WTC11 (cell line): ENCODE measurements at regions not wholly inside any gene's neighbourhood (a gene's known extent, or its start where the extent isn't known, plus 50 kb on each side); places are given as distances from the start of the nearest gene placed in this dataset.

Experiments
- ATAC-seq: fragments of 200-7000 bp; cut with Tn5 transposase; 2 replicates; pipeline ENCODE4 v1.10.0; 2021; ENCODE audit warnings: mild to moderate bottlenecking, moderate library complexity
- CTCF ChIA-PET: fragments of 300-600 bp; sonication (Branson Sonifier 250); formaldehyde crosslinking; loops from one replicate; lab custom pipeline; 2021; ENCODE audit warnings: antibody characterized with exemption; lab: Charles Lee
- POLR2A ChIA-PET: fragments of 350-600 bp; sonication (Branson Sonifier 250); formaldehyde crosslinking; loops from one replicate; lab custom pipeline; 2021; ENCODE audit warnings: antibody characterized with exemption; lab: Charles Lee
- DNase-seq: peaks from one replicate; pipeline ENCODE4 v3.0.0; 2021; ENCODE audit warnings: low spot score
- H3K27ac Mint-ChIP-seq: 2 replicates; pipeline ENCODE4 v1.8.0; 2021; ENCODE audit warnings: mixed read lengths
- H3K27me3 Mint-ChIP-seq: 2 replicates; pipeline ENCODE4 v1.8.0; 2021; ENCODE audit warnings: low read depth, mild to moderate bottlenecking, moderate library complexity, mixed read lengths
- H3K36me3 Mint-ChIP-seq: 2 replicates; pipeline ENCODE4 v1.8.0; 2021; ENCODE audit warnings: mixed read lengths
- H3K4me1 Mint-ChIP-seq: 2 replicates; pipeline ENCODE4 v1.8.0; 2022; ENCODE audit warnings: mixed read lengths
- H3K4me3 Mint-ChIP-seq: 2 replicates; pipeline ENCODE4 v1.8.0; 2021; ENCODE audit warnings: mild to moderate bottlenecking, moderate library complexity, mixed read lengths
- H3K9me3 Mint-ChIP-seq: 2 replicates; pipeline ENCODE4 v1.8.0; 2021; ENCODE audit warnings: mixed read lengths
- CREM ChIP-seq: sonication (generic); formaldehyde crosslinking; IDR thresholded peaks from 2 replicates; pipeline ENCODE4 v1.8.1; 2022; ENCODE audit warnings: mild to moderate bottlenecking, missing genetic modification reagents, moderate library complexity
- EMX1 ChIP-seq: fragments of 250-450 bp; sonication (Bioruptor Pico); IDR thresholded peaks from 2 replicates; pipeline ENCODE4 v1.8.0; 2021; ENCODE audit warnings: mild to moderate bottlenecking
- ETV6 ChIP-seq: sonication (generic); formaldehyde crosslinking; IDR thresholded peaks from 2 replicates; pipeline ENCODE4 v1.8.1; 2022; ENCODE audit warnings: mild to moderate bottlenecking, missing genetic modification reagents
- GABPB1 ChIP-seq: sonication (generic); formaldehyde crosslinking; IDR thresholded peaks from 2 replicates; pipeline ENCODE4 v1.8.1; 2023; ENCODE audit warnings: mild to moderate bottlenecking, missing genetic modification reagents
- NFE2L1 ChIP-seq: sonication (generic); formaldehyde crosslinking; IDR thresholded peaks from 2 replicates; pipeline ENCODE4 v1.8.1; 2023; ENCODE audit warnings: missing genetic modification reagents
- SMAD4 ChIP-seq: sonication (generic); formaldehyde crosslinking; IDR thresholded peaks from 2 replicates; pipeline ENCODE4 v1.8.0; 2022; ENCODE audit warnings: mild to moderate bottlenecking, missing genetic modification reagents
- TP53 ChIP-seq: sonication (generic); formaldehyde crosslinking; IDR thresholded peaks from 2 replicates; pipeline ENCODE4 v1.8.1; 2023; ENCODE audit warnings: mild to moderate bottlenecking, missing genetic modification reagents
- ZNF232 ChIP-seq: sonication (generic); formaldehyde crosslinking; IDR thresholded peaks from 2 replicates; pipeline ENCODE4 v1.8.0; 2022; ENCODE audit warnings: mild to moderate bottlenecking, missing genetic modification reagents
- ZNF423 ChIP-seq: fragments of 250-450 bp; sonication (Bioruptor Pico); IDR thresholded peaks from 2 replicates; pipeline ENCODE4 v2.1.2; 2022; ENCODE audit warnings: mild to moderate bottlenecking, moderate library complexity
- TF ChIP-seq, protein P1 (sequence below): sonication (generic); formaldehyde crosslinking; IDR thresholded peaks from 2 replicates; pipeline ENCODE4 v1.8.1; 2022; ENCODE audit warnings: mild to moderate bottlenecking, moderate library complexity, missing genetic modification reagents
- TF ChIP-seq, protein P2 (sequence below): fragments of 250-450 bp; sonication (Bioruptor Pico); IDR thresholded peaks from 2 replicates; pipeline ENCODE4 v1.9.0; 2021; ENCODE audit warnings: mild to moderate bottlenecking, borderline replicate concordance
- TF ChIP-seq, protein P3 (sequence below): sonication (generic); formaldehyde crosslinking; conservative IDR thresholded peaks from 2 replicates; pipeline ENCODE4 v1.8.1; 2023; ENCODE audit warnings: mild to moderate bottlenecking, low read depth, missing genetic modification reagents, moderate library complexity
- TF ChIP-seq, protein P4 (sequence below): fragments of 250-450 bp; sonication (Bioruptor Pico); IDR thresholded peaks from 2 replicates; pipeline ENCODE4 v1.9.0; 2021; ENCODE audit warnings: moderate library complexity, mild to moderate bottlenecking, inconsistent platforms, borderline replicate concordance
- TF ChIP-seq, protein P5 (sequence below): sonication (generic); formaldehyde crosslinking; IDR thresholded peaks from 2 replicates; pipeline ENCODE4 v1.8.0; 2022; ENCODE audit warnings: mild to moderate bottlenecking, missing genetic modification reagents
- TF ChIP-seq, protein P6 (sequence below): sonication (generic); formaldehyde crosslinking; IDR thresholded peaks from 2 replicates; pipeline ENCODE4 v1.8.1; 2023; ENCODE audit warnings: mild to moderate bottlenecking, missing genetic modification reagents, borderline replicate concordance
- TF ChIP-seq, protein P7 (sequence below): sonication (generic); formaldehyde crosslinking; IDR thresholded peaks from 2 replicates; pipeline ENCODE4 v1.8.0; 2023; ENCODE audit warnings: mild to moderate bottlenecking, missing genetic modification reagents

DNA sequence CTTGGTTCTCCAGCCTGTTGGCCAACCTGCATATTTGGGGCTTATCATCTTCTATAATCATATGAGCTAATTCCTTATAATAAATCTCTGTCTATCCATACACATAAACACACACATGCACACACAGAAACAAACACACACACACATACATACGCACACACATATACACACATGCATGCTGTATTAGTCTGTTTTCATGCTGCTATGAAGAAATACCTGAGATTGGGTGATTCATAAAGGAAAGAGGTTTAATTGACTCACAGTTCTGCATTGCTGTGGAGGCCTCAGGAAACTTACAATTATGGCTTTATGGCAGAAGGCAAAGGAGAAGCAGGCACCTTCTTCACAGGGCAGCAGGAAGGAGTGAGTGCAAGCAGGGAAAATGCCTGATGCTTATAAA, 707.4 kb upstream of the CDH2 start:
- H3K4me1 Mint-ChIP-seq, result no peaks in the 10 kb centered on the region
- ChIA-PET CTCF (no interaction called here), POLR2A (no interaction called here)
- no peaks in the 10 kb centered on the region for H3K27me3 Mint-ChIP-seq
- no peaks in the 10 kb centered on the region for H3K36me3 Mint-ChIP-seq
- TF ChIP-seq CREM (CRISPR knock-in tag) (no peak), NFE2L1 (CRISPR knock-in tag) (no peak), EMX1 (no peak), SMAD4 (CRISPR knock-in tag) (no peak), ZNF423 (CRISPR knock-in tag) (no peak)
- TF ChIP-seq, protein P1, sequence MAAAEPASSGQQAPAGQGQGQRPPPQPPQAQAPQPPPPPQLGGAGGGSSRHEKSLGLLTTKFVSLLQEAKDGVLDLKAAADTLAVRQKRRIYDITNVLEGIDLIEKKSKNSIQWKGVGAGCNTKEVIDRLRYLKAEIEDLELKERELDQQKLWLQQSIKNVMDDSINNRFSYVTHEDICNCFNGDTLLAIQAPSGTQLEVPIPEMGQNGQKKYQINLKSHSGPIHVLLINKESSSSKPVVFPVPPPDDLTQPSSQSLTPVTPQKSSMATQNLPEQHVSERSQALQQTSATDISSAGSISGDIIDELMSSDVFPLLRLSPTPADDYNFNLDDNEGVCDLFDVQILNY, result no peak
- TF ChIP-seq, protein P2, sequence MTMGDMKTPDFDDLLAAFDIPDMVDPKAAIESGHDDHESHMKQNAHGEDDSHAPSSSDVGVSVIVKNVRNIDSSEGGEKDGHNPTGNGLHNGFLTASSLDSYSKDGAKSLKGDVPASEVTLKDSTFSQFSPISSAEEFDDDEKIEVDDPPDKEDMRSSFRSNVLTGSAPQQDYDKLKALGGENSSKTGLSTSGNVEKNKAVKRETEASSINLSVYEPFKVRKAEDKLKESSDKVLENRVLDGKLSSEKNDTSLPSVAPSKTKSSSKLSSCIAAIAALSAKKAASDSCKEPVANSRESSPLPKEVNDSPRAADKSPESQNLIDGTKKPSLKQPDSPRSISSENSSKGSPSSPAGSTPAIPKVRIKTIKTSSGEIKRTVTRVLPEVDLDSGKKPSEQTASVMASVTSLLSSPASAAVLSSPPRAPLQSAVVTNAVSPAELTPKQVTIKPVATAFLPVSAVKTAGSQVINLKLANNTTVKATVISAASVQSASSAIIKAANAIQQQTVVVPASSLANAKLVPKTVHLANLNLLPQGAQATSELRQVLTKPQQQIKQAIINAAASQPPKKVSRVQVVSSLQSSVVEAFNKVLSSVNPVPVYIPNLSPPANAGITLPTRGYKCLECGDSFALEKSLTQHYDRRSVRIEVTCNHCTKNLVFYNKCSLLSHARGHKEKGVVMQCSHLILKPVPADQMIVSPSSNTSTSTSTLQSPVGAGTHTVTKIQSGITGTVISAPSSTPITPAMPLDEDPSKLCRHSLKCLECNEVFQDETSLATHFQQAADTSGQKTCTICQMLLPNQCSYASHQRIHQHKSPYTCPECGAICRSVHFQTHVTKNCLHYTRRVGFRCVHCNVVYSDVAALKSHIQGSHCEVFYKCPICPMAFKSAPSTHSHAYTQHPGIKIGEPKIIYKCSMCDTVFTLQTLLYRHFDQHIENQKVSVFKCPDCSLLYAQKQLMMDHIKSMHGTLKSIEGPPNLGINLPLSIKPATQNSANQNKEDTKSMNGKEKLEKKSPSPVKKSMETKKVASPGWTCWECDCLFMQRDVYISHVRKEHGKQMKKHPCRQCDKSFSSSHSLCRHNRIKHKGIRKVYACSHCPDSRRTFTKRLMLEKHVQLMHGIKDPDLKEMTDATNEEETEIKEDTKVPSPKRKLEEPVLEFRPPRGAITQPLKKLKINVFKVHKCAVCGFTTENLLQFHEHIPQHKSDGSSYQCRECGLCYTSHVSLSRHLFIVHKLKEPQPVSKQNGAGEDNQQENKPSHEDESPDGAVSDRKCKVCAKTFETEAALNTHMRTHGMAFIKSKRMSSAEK (CRISPR knock-in tag), result no peak
- TF ChIP-seq, protein P3, sequence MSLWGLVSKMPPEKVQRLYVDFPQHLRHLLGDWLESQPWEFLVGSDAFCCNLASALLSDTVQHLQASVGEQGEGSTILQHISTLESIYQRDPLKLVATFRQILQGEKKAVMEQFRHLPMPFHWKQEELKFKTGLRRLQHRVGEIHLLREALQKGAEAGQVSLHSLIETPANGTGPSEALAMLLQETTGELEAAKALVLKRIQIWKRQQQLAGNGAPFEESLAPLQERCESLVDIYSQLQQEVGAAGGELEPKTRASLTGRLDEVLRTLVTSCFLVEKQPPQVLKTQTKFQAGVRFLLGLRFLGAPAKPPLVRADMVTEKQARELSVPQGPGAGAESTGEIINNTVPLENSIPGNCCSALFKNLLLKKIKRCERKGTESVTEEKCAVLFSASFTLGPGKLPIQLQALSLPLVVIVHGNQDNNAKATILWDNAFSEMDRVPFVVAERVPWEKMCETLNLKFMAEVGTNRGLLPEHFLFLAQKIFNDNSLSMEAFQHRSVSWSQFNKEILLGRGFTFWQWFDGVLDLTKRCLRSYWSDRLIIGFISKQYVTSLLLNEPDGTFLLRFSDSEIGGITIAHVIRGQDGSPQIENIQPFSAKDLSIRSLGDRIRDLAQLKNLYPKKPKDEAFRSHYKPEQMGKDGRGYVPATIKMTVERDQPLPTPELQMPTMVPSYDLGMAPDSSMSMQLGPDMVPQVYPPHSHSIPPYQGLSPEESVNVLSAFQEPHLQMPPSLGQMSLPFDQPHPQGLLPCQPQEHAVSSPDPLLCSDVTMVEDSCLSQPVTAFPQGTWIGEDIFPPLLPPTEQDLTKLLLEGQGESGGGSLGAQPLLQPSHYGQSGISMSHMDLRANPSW, result no peak
- TF ChIP-seq, protein P4, sequence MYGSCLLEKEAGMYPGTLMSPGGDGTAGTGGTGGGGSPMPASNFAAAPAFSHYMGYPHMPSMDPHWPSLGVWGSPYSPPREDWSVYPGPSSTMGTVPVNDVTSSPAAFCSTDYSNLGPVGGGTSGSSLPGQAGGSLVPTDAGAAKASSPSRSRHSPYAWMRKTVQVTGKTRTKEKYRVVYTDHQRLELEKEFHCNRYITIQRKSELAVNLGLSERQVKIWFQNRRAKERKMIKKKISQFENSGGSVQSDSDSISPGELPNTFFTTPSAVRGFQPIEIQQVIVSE (CRISPR knock-in tag), result no peak
- TF ChIP-seq, protein P5, sequence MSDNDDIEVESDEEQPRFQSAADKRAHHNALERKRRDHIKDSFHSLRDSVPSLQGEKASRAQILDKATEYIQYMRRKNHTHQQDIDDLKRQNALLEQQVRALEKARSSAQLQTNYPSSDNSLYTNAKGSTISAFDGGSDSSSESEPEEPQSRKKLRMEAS (CRISPR knock-in tag), result no peak
- TF ChIP-seq, protein P6, sequence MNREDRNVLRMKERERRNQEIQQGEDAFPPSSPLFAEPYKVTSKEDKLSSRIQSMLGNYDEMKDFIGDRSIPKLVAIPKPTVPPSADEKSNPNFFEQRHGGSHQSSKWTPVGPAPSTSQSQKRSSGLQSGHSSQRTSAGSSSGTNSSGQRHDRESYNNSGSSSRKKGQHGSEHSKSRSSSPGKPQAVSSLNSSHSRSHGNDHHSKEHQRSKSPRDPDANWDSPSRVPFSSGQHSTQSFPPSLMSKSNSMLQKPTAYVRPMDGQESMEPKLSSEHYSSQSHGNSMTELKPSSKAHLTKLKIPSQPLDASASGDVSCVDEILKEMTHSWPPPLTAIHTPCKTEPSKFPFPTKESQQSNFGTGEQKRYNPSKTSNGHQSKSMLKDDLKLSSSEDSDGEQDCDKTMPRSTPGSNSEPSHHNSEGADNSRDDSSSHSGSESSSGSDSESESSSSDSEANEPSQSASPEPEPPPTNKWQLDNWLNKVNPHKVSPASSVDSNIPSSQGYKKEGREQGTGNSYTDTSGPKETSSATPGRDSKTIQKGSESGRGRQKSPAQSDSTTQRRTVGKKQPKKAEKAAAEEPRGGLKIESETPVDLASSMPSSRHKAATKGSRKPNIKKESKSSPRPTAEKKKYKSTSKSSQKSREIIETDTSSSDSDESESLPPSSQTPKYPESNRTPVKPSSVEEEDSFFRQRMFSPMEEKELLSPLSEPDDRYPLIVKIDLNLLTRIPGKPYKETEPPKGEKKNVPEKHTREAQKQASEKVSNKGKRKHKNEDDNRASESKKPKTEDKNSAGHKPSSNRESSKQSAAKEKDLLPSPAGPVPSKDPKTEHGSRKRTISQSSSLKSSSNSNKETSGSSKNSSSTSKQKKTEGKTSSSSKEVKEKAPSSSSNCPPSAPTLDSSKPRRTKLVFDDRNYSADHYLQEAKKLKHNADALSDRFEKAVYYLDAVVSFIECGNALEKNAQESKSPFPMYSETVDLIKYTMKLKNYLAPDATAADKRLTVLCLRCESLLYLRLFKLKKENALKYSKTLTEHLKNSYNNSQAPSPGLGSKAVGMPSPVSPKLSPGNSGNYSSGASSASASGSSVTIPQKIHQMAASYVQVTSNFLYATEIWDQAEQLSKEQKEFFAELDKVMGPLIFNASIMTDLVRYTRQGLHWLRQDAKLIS (CRISPR knock-in tag), result no peak
- H3K9me3 Mint-ChIP-seq, result peaks cover 6% of the 10 kb centered on the region; the same call in 1 of the 2 replicates
- no peak overlapping the region for H3K27ac Mint-ChIP-seq
- no peak overlapping the region for H3K4me3 Mint-ChIP-seq
- ATAC-seq (no peak), DNase-seq (no peak)

DNA sequence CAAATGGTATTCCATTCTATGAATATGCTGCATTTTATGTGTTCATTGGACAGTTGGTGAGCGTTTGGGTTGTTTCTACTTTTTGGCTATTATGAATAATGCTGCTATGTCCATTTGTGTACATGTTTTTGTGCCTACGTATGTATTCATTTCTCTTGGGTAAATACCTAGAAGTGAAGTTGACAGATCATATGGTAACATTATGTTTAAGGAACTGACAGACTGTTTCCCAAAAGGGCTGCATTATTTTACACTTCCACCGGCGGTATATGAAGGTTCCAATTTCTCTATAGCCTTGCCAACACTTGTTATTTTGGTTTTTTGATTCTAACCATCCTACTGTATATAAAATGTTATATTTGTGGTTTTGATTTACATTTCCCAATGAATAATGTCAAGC, 703.9 kb upstream of the CDH2 start:
- Mint-ChIP-seq H3K36me3 (no peaks in the 10 kb centered on the region), H3K4me3 (no peak overlapping the region), H3K9me3 (peaks cover 6% of the 10 kb centered on the region; the same call in 1 of the 2 replicates), H3K4me1 (no peaks in the 10 kb centered on the region), H3K27me3 (no peaks in the 10 kb centered on the region), H3K27ac (no peak overlapping the region)
- no peak for ATAC-seq
- POLR2A ChIA-PET, result no interaction called here
- DNase-seq, result no peak
- CTCF ChIA-PET, result no interaction called here
- TF ChIP-seq, protein P7, sequence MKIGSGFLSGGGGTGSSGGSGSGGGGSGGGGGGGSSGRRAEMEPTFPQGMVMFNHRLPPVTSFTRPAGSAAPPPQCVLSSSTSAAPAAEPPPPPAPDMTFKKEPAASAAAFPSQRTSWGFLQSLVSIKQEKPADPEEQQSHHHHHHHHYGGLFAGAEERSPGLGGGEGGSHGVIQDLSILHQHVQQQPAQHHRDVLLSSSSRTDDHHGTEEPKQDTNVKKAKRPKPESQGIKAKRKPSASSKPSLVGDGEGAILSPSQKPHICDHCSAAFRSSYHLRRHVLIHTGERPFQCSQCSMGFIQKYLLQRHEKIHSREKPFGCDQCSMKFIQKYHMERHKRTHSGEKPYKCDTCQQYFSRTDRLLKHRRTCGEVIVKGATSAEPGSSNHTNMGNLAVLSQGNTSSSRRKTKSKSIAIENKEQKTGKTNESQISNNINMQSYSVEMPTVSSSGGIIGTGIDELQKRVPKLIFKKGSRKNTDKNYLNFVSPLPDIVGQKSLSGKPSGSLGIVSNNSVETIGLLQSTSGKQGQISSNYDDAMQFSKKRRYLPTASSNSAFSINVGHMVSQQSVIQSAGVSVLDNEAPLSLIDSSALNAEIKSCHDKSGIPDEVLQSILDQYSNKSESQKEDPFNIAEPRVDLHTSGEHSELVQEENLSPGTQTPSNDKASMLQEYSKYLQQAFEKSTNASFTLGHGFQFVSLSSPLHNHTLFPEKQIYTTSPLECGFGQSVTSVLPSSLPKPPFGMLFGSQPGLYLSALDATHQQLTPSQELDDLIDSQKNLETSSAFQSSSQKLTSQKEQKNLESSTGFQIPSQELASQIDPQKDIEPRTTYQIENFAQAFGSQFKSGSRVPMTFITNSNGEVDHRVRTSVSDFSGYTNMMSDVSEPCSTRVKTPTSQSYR (CRISPR knock-in tag), result no peak
- TF ChIP-seq, protein P6 (CRISPR knock-in tag), result no peak
- TF ChIP-seq GABPB1 (no peak), TP53 (CRISPR knock-in tag) (no peak), ETV6 (CRISPR knock-in tag) (no peak), ZNF232 (CRISPR knock-in tag) (no peak)
